NB4 (cell line): ENCODE measurements at regions not wholly inside any gene's neighbourhood (a gene's known extent, or its start where the extent isn't known, plus 50 kb on each side); places are given as distances from the start of the nearest gene placed in this dataset.

Experiments used
- CTCF ChIP-seq: IDR thresholded peaks from one replicate; pipeline ENCODE4 v1.5.1; 2012; ENCODE audit warnings: low read depth, low read length
- MAX ChIP-seq: IDR thresholded peaks from 2 replicates; pipeline ENCODE4 v1.6.1; 2011; ENCODE audit warnings: low read depth, low read length
- POLR2A ChIP-seq: IDR thresholded peaks from 2 replicates; pipeline ENCODE4 v1.6.1; 2011; ENCODE audit warnings: mild to moderate bottlenecking; ENCODE audit not compliant: insufficient read length; ENCODE audit errors: extremely low read depth

GRCh38 chr10:128241023-128241422 lies 114.8 kb upstream of the MKI67 start:
- TF ChIP-seq POLR2A, result no peak
- TF ChIP-seq CTCF, result no peak
- TF ChIP-seq MAX, result no peak
